ENCODE measurements at regions not wholly inside any gene's neighbourhood (a gene's known extent, or its start where the extent isn't known, plus 50 kb on each side); places are given as distances from the start of the nearest gene placed in this dataset.

GRCh38 chr7:68581417-68581816 is 1016.9 kb upstream of the AUTS2 start (continued):
- TF ChIP-seq REST (IDR thresholded peaks at IDR 0.05): no peak
- TF ChIP-seq RAD21 (IDR thresholded peaks at IDR 0.05): no peak
- no peak for TF ChIP-seq HNF4G (IDR thresholded peaks at IDR 0.05)
- TF ChIP-seq EGR1 (IDR thresholded peaks at IDR 0.05; ENCODE audit: low read depth in 2 of 2): no peak
- no peak for TF ChIP-seq YY1 (IDR thresholded peaks at IDR 0.05)
- no peak for TF ChIP-seq ATF3 (IDR thresholded peaks at IDR 0.05)
- no peak for TF ChIP-seq HNF4A (conservative IDR thresholded peaks at IDR 0.05)

GRCh38 chr7:68587599-68587998 is 1010.7 kb upstream of the AUTS2 start:
- no peaks in the 10 kb centered on the region for H3K4me1 ChIP-seq (ENCODE audit: control insufficient read depth in 4 of 4, insufficient read depth in 4 of 4, low read length in 3 of 4)
- no peaks in the 10 kb centered on the region for H3K36me3 ChIP-seq (ENCODE audit: control insufficient read depth in 4 of 4, insufficient read depth in 3 of 4, low read depth in 1 of 4, low read length in 3 of 4)
- TF ChIP-seq GABPA (IDR thresholded peaks at IDR 0.05 in 1 of 2, conservative IDR thresholded peaks at IDR 0.05 in 1 of 2) (no peak), SP1 (IDR thresholded peaks at IDR 0.05) (no peak), FOXA1 (IDR thresholded peaks at IDR 0.05) (no peak)
- H3K27me3 ChIP-seq (ENCODE audit: control insufficient read depth in 4 of 4, insufficient read depth in 4 of 4, low read length in 3 of 4): no peaks in the 10 kb centered on the region
- H3K4me3 ChIP-seq (ENCODE audit: low read depth in 1 of 3, low read length in 3 of 3): no peak overlapping the region
- no peaks in the 10 kb centered on the region for H3K9me3 ChIP-seq (ENCODE audit: control insufficient read depth in 4 of 4, low read length in 3 of 4)
- DNase-seq (ENCODE audit: low spot score): no peak
- no peak overlapping the region for H3K9ac ChIP-seq (ENCODE audit: low read depth in 1 of 2, low read length in 2 of 2)
- no peak overlapping the region for H3K27ac ChIP-seq (ENCODE audit: low read depth in 1 of 2, low read length in 2 of 2)
- WGBS: 54% methylated on average over 4 of the region's 4 CpGs

GRCh38 chr7:68601826-68602225 is 996.4 kb upstream of the AUTS2 start:
- TF ChIP-seq TAF1 (conservative IDR thresholded peaks at IDR 0.05) (no peak), REST (IDR thresholded peaks at IDR 0.05) (no peak), SP1 (IDR thresholded peaks at IDR 0.05) (no peak)
- Histone ChIP-seq H3K9ac (ENCODE audit: low read depth in 1 of 2, low read length in 2 of 2) (no peak overlapping the region), H3K27me3 (ENCODE audit: control insufficient read depth in 4 of 4, insufficient read depth in 4 of 4, low read length in 3 of 4) (no peaks in the 10 kb centered on the region), H3K27ac (ENCODE audit: low read depth in 1 of 2, low read length in 2 of 2) (no peak overlapping the region), H3K9me3 (ENCODE audit: control insufficient read depth in 4 of 4, low read length in 3 of 4) (peaks cover 0 to 5% (median 0%) of the 10 kb centered on the region in 4 donors), H3K36me3 (ENCODE audit: control insufficient read depth in 4 of 4, insufficient read depth in 3 of 4, low read depth in 1 of 4, low read length in 3 of 4) (no peaks in the 10 kb centered on the region), H3K4me3 (ENCODE audit: low read depth in 1 of 3, low read length in 3 of 3) (no peak overlapping the region), H3K4me1 (ENCODE audit: control insufficient read depth in 4 of 4, insufficient read depth in 4 of 4, low read length in 3 of 4) (peaks cover 0 to 7% (median 2%) of the 10 kb centered on the region in 4 donors)
- no peak for DNase-seq (ENCODE audit: low spot score)
- WGBS: 50% methylated on average over 4 of the region's 4 CpGs
